Esophagus muscularis mucosa (tissue), 4 donors: ENCODE measurements at regions not wholly inside any gene's neighbourhood (a gene's known extent, or its start where the extent isn't known, plus 50 kb on each side); places are given as distances from the start of the nearest gene placed in this dataset.

ENCODE experiments used
- DNase-seq: peaks from one replicate; pipeline ENCODE4 v3.0.0-alpha.2; 2017; ENCODE audit errors: extremely low spot score
- H3K27ac ChIP-seq, 4 donors: fragments of 200-600 bp; sonication (generic); replicated peaks in 1 of 4; 1 replicate in 3 of 4; 2 replicates in 1 of 4; pipeline ENCODE4 v1.5.1; 2016 to 2019; ENCODE audit warnings: mild to moderate bottlenecking in 1 of 4
- H3K27me3 ChIP-seq, 4 donors: fragments of 200-600 bp; sonication (generic); one replicate each; pipeline versions ENCODE4 v1.5.1 to v1.6.0; 2016 to 2019
- H3K36me3 ChIP-seq, 4 donors: fragments of 200-600 bp; sonication (generic); one replicate each; pipeline ENCODE4 v1.5.1; 2016 to 2019
- H3K4me1 ChIP-seq, 4 donors: fragments of 200-600 bp; sonication (generic); one replicate each; pipeline ENCODE4 v1.5.1; 2016 to 2019
- H3K4me3 ChIP-seq, 4 donors: fragments of 200-600 bp; sonication (generic); 1 replicate in 2 of 4; 2 replicates in 2 of 4; pipeline ENCODE4 v1.5.1; 2016 to 2019; ENCODE audit warnings: mild to moderate bottlenecking in 4 of 4, moderate library complexity in 1 of 4
- H3K9me3 ChIP-seq, 4 donors: fragments of 200-600 bp; sonication (generic); 1 replicate in 3 of 4; 2 replicates in 1 of 4; pipeline ENCODE4 v1.5.1; 2016 to 2019
- CTCF ChIP-seq, 3 experiments: fragments of 200-600 bp in 2 of 3; fragments of 450-650 bp in 1 of 3; sonication (generic) in 2 of 3; IDR thresholded peaks; one replicate each; pipeline ENCODE4 v1.5.1; 2017 to 2019; ENCODE audit warnings: antibody characterized with exemption in 3 of 3, mild to moderate bottlenecking in 2 of 3, moderate library complexity in 1 of 3
- EP300 ChIP-seq: sonication (generic); formaldehyde crosslinking; IDR thresholded peaks from one replicate; pipeline ENCODE4 v1.6.1; 2017; ENCODE audit warnings: antibody characterized with exemption
- POLR2A ChIP-seq: fragments of 450-650 bp; IDR thresholded peaks from one replicate; pipeline ENCODE4 v1.6.1; 2017; ENCODE audit warnings: antibody characterized with exemption, moderate library complexity, mild to moderate bottlenecking, low read depth
- POLR2AphosphoS5 ChIP-seq, 2 donors: sonication (generic); formaldehyde crosslinking; IDR thresholded peaks; one replicate each; pipeline ENCODE4 v1.6.1; 2017; ENCODE audit warnings: antibody characterized with exemption in 2 of 2
- WGBS: methylation state at CpG from one replicate; pipeline ENCODE4 v1.1.5; 2018; 5-methylcytosine and 5-hydroxymethylcytosine counted together
- intact Hi-C: fragments of 100-400 bp; cut with DNase I; formaldehyde crosslinking; loops from one replicate; pipeline ENCODE4 v1.15.1; 2023

GRCh38 chr2:53286345-53286744 is 481.3 kb upstream of the CHAC2 start:
- 95% methylated on average over 2 of the region's 2 CpGs for WGBS
- H3K4me3 ChIP-seq, result no peak overlapping the region

DNA sequence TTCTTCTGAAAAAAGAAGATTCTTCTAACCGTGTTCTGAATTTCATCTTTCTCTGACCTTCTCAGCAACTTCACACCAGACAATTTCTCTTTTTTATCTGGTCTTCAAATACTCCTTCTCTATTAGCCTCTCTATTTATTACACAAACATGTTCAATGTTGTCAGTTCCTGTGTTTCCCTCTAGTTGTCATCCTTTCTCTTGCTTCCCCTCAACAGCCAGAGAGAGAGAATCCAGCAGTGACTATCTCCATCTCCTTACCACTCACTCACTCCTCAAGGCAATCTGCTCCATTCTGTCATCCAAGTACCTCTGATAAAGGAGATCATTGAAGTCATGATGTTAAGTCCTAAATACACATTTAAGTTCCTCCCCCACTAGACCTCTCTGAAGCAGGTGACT is 491.9 kb upstream of the CHAC2 start:
- Histone ChIP-seq H3K27ac (no peak overlapping the region), H3K27me3 (no peaks in the 10 kb centered on the region), H3K4me1 (no peaks in the 10 kb centered on the region), H3K36me3 (no peaks in the 10 kb centered on the region), H3K4me3 (no peak overlapping the region), H3K9me3 (peaks cover 0 to 5% (median 0%) of the 10 kb centered on the region in 4 donors)
- WGBS, result 89% methylated on average over 1 of the region's 1 CpG
- no peak for DNase-seq
- intact Hi-C loops, result no loop called here
- TF ChIP-seq CTCF (IDR thresholded peaks at IDR 0.05), result no peak
- no peak for TF ChIP-seq POLR2AphosphoS5 (IDR thresholded peaks at IDR 0.05)
- no peak for TF ChIP-seq POLR2A
- TF ChIP-seq EP300, result no peak

More at GRCh38 chr2:53286345-53286744, 481.3 kb upstream of the CHAC2 start:
- Histone ChIP-seq H3K9me3 (no peaks in the 10 kb centered on the region), H3K27me3 (no peaks in the 10 kb centered on the region), H3K4me1 (no peaks in the 10 kb centered on the region), H3K36me3 (no peaks in the 10 kb centered on the region), H3K27ac (no peak overlapping the region)
- no peak for DNase-seq
- TF ChIP-seq POLR2A (no peak), EP300 (no peak), CTCF (IDR thresholded peaks at IDR 0.05) (no peak), POLR2AphosphoS5 (IDR thresholded peaks at IDR 0.05) (no peak)
- intact Hi-C loops, result no loop called here

- Histone ChIP-seq H3K9me3 (peaks cover 0 to 5% (median 0%) of the 10 kb centered on the region in 4 donors), H3K27me3 (no peaks in the 10 kb centered on the region), H3K4me3 (no peak overlapping the region), H3K36me3 (no peaks in the 10 kb centered on the region), H3K4me1 (no peaks in the 10 kb centered on the region), H3K27ac (no peak overlapping the region)
- TF ChIP-seq POLR2AphosphoS5 (IDR thresholded peaks at IDR 0.05), result no peak
- no peak for TF ChIP-seq POLR2A
- TF ChIP-seq EP300, result no peak
- TF ChIP-seq CTCF (IDR thresholded peaks at IDR 0.05), result no peak
- intact Hi-C loops, result no loop called here
- DNase-seq, result no peak
- WGBS, result 91% methylated on average over 2 of the region's 3 CpGs
Measured at GRCh38 chr2:53268626-53269025, 499.0 kb upstream of the CHAC2 start.

DNA sequence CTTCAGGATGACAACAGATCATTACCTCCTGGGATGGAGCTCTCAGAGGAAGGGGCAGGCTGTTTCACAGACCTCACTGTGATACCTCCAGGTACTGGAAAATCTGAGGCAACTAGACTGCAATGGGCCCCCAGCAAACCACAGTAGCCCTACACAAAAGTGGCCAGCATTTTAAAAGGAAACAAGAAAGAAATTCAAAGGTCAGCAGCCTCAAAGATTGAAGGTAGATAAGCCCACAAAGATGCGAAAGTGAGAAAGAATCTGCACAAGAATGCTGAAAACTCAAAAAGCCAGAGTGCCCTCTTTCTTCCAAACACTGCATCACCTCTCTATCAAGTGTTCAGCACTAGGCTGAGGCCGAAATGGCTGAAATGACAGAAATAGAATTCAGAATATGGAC is 499.5 kb upstream of the CHAC2 start:
- TF ChIP-seq EP300 (no peak), POLR2A (no peak), CTCF (IDR thresholded peaks at IDR 0.05) (no peak), POLR2AphosphoS5 (IDR thresholded peaks at IDR 0.05) (no peak)
- H3K4me3 ChIP-seq, result no peak overlapping the region
- H3K27ac ChIP-seq, result no peak overlapping the region
- DNase-seq, result no peak
- WGBS, result 82% methylated on average over 2 of the region's 2 CpGs
- H3K27me3 ChIP-seq, result no peaks in the 10 kb centered on the region
- H3K9me3 ChIP-seq, result peaks cover 0 to 5% (median 0%) of the 10 kb centered on the region in 4 donors
- intact Hi-C loops, result no loop called here
- no peaks in the 10 kb centered on the region for H3K36me3 ChIP-seq
- H3K4me1 ChIP-seq, result no peaks in the 10 kb centered on the region

DNA sequence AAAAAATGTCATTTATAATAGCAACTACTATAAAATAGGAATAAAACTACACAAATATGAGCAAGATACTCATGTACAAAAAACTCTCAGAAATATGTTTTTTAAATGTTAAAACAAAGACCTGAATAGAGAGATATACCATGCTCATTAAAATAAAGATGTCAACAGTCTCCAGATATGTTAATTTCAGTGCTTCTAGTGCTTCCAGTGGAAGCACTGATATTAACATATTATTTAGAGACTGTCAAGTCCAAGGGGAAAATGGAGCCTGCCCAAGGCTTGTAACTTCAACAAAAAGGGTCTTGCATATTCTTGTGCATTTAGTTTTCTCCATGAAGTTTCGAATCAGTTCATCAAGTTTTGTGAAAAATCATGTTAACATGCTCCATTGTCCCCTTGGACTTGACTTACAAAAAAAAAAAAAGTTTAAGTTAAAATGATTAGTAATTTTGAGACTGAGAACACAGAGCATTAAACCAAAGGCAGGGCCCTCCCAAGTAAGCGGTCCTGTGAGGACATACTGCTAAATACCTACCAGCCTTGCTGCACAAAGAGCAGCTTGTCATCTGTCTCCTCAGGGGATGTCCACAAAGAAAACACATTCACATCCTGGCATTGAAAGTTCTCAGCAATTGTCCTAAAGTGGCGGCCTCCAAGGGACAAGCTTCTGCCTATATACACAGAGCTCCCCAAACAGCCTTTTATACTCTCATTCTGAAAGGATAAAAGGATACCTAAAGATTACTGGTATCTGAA is 501.9 kb upstream of the CHAC2 start:
- intact Hi-C loops, result no loop called here
- 84% methylated on average over 3 of the region's 3 CpGs for WGBS

More for the DNA sequence above, 501.9 kb upstream of the CHAC2 start:
- DNase-seq, result no peak
- Histone ChIP-seq H3K9me3 (no peaks in the 10 kb centered on the region), H3K4me3 (no peak overlapping the region), H3K4me1 (no peaks in the 10 kb centered on the region), H3K27me3 (no peaks in the 10 kb centered on the region), H3K27ac (no peak overlapping the region), H3K36me3 (no peaks in the 10 kb centered on the region)
- TF ChIP-seq POLR2AphosphoS5 (IDR thresholded peaks at IDR 0.05), result no peak
- TF ChIP-seq POLR2A, result no peak
- no peak for TF ChIP-seq EP300
- TF ChIP-seq CTCF (IDR thresholded peaks at IDR 0.05), result no peak
